ENCODE measurements at regions not wholly inside any gene's neighbourhood (a gene's known extent, or its start where the extent isn't known, plus 50 kb on each side); places are given as distances from the start of the nearest gene placed in this dataset.

DNA sequence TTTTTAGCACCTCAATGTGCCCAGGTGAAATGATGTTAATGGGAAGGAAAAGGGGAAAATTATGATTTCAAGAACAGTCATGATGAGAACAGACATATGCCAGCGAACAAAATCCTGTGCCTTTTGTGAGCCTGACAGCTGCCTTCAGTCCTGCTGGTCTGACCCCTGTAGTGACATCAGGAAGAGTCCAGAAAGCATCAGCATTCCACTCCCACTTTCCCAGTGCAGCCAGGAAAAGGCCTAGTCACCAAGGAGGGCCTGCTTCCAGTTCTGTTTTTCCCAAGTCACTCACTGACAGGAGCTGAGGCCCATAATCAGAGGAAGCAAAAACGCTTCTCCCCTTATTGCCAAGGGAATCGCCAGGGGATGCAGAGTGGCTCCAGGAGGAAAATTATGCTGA lies 218.4 kb downstream of the ABHD5 start:
- no peak for TF ChIP-seq EZH2phosphoT487 (IDR thresholded peaks at IDR 0.05; ENCODE audit: low read depth, severe bottlenecking, unreplicated experiment)
- TF ChIP-seq, protein P1, sequence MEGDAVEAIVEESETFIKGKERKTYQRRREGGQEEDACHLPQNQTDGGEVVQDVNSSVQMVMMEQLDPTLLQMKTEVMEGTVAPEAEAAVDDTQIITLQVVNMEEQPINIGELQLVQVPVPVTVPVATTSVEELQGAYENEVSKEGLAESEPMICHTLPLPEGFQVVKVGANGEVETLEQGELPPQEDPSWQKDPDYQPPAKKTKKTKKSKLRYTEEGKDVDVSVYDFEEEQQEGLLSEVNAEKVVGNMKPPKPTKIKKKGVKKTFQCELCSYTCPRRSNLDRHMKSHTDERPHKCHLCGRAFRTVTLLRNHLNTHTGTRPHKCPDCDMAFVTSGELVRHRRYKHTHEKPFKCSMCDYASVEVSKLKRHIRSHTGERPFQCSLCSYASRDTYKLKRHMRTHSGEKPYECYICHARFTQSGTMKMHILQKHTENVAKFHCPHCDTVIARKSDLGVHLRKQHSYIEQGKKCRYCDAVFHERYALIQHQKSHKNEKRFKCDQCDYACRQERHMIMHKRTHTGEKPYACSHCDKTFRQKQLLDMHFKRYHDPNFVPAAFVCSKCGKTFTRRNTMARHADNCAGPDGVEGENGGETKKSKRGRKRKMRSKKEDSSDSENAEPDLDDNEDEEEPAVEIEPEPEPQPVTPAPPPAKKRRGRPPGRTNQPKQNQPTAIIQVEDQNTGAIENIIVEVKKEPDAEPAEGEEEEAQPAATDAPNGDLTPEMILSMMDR (IDR thresholded peaks at IDR 0.05; ENCODE audit: poor library complexity): no peak
- H4K20me1 ChIP-seq (ENCODE audit: insufficient read depth, poor library complexity, severe bottlenecking): no peaks in the 10 kb centered on the region
- no peaks in the 10 kb centered on the region for H3K4me1 ChIP-seq (ENCODE audit: insufficient read depth)
- H3K79me2 ChIP-seq: no peaks in the 10 kb centered on the region
- H3K4me3 ChIP-seq: no peak overlapping the region
- H3K27me3 ChIP-seq: no peaks in the 10 kb centered on the region
- no peaks in the 10 kb centered on the region for H3K9me3 ChIP-seq (ENCODE audit: low read depth)
- DNase-seq (ENCODE audit: low spot score): no peak
- WGBS (ENCODE audit: low lambda C conversion rate, missing lambda C conversion rate): 95% methylated on average over 3 of the region's 3 CpGs
- H3K36me3 ChIP-seq (replicated peaks; ENCODE audit: insufficient read depth, low read depth): no peaks in the 10 kb centered on the region
- H3K27ac ChIP-seq: no peak overlapping the region
- H3K9me2 ChIP-seq (replicated peaks; ENCODE audit: insufficient read depth): no peaks in the 10 kb centered on the region
- no peak overlapping the region for H3K4me2 ChIP-seq
- no peak overlapping the region for H2AFZ ChIP-seq

DNA sequence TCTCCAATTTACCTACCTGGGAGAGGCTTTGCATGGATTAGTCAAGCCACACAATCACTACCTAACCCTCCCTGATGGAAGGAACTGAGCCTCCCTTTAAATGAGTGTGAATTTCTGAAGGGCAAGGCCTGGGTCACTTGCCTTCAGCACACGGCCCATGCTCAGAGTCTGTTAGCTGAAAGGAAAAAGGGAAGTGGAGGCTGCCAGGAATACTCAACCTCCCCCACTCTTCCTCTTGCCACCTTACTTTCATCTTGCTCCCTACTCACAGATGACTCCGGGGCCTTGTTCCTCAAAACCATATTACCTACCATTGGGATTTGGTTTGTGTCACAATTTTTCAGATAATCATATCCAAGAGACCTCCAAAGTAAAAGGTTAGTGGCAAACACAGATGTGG lies 220.0 kb downstream of the ABHD5 start:
- no peak overlapping the region for H3K4me2 ChIP-seq
- no peak for DNase-seq (ENCODE audit: low spot score)
- H3K36me3 ChIP-seq (replicated peaks; ENCODE audit: insufficient read depth, low read depth): no peaks in the 10 kb centered on the region
- no peaks in the 10 kb centered on the region for H3K27me3 ChIP-seq
- no peak overlapping the region for H2AFZ ChIP-seq
- no peaks in the 10 kb centered on the region for H3K9me2 ChIP-seq (replicated peaks; ENCODE audit: insufficient read depth)
- H3K9me3 ChIP-seq (ENCODE audit: low read depth): no peaks in the 10 kb centered on the region
- no peak overlapping the region for H3K4me3 ChIP-seq
- no peak overlapping the region for H3K27ac ChIP-seq
- no peaks in the 10 kb centered on the region for H3K4me1 ChIP-seq (ENCODE audit: insufficient read depth)
- no peaks in the 10 kb centered on the region for H3K79me2 ChIP-seq
- 93% methylated on average over 2 of the region's 2 CpGs for WGBS (ENCODE audit: low lambda C conversion rate, missing lambda C conversion rate)
- no peak for TF ChIP-seq EZH2 (IDR thresholded peaks at IDR 0.05; ENCODE audit: borderline replicate concordance)
- TF ChIP-seq, protein P1 (IDR thresholded peaks at IDR 0.05; ENCODE audit: poor library complexity): no peak
- no peak for TF ChIP-seq EZH2phosphoT487 (IDR thresholded peaks at IDR 0.05; ENCODE audit: low read depth, severe bottlenecking, unreplicated experiment)
- no peaks in the 10 kb centered on the region for H4K20me1 ChIP-seq (ENCODE audit: insufficient read depth, poor library complexity, severe bottlenecking)

GRCh38 chr3:43913036-43913948 lies 222.6 kb downstream of the ABHD5 start:
- Histone ChIP-seq H3K9me2 (replicated peaks; ENCODE audit: insufficient read depth) (no peaks in the 10 kb centered on the region), H3K4me1 (ENCODE audit: insufficient read depth) (no peaks in the 10 kb centered on the region), H3K9me3 (ENCODE audit: low read depth) (no peaks in the 10 kb centered on the region), H3K27me3 (no peaks in the 10 kb centered on the region), H2AFZ (no peak overlapping the region), H4K20me1 (ENCODE audit: insufficient read depth, poor library complexity, severe bottlenecking) (no peaks in the 10 kb centered on the region), H3K27ac (no peak overlapping the region), H3K4me3 (no peak overlapping the region), H3K79me2 (no peaks in the 10 kb centered on the region), H3K36me3 (replicated peaks; ENCODE audit: insufficient read depth, low read depth) (no peaks in the 10 kb centered on the region), H3K4me2 (no peak overlapping the region)
- 91% methylated on average over 8 of the region's 8 CpGs for WGBS (ENCODE audit: low lambda C conversion rate, missing lambda C conversion rate)
- no peak for DNase-seq (ENCODE audit: low spot score)
- TF ChIP-seq, protein P1 (IDR thresholded peaks at IDR 0.05; ENCODE audit: poor library complexity): no peak
- TF ChIP-seq EZH2 (IDR thresholded peaks at IDR 0.05; ENCODE audit: borderline replicate concordance) (no peak), EZH2phosphoT487 (IDR thresholded peaks at IDR 0.05; ENCODE audit: low read depth, severe bottlenecking, unreplicated experiment) (no peak)

Data from hepatocyte (in vitro differentiated cells).